K562 (cell line): ENCODE measurements at regions not wholly inside any gene's neighbourhood (a gene's known extent, or its start where the extent isn't known, plus 50 kb on each side); places are given as distances from the start of the nearest gene placed in this dataset.
A peak's percentile ranks its signal among the peaks of the same experiment; 100 is the strongest.

Experiments
- ASH1L ChIP-seq: fragments of 450-650 bp; IDR thresholded peaks from 2 replicates; pipeline ENCODE4 v1.6.1; 2018; ENCODE audit warnings: borderline replicate concordance, mild to moderate bottlenecking, low read depth; ENCODE audit not compliant: partially characterized antibody
- ATF4 ChIP-seq: fragments of 450-650 bp; formaldehyde crosslinking; IDR thresholded peaks from 2 replicates; pipeline ENCODE4 v1.4.0; 2022; ENCODE audit warnings: mild to moderate bottlenecking, moderate library complexity
- CREB3 ChIP-seq: fragments of 450-650 bp; conservative IDR thresholded peaks from 2 replicates; pipeline ENCODE4 v1.6.1; 2016; ENCODE audit warnings: missing genetic modification characterization, low read depth, mild to moderate bottlenecking, missing compliant biosample characterization, moderate library complexity
- DDX20 ChIP-seq: fragments of 450-650 bp; IDR thresholded peaks from 2 replicates; pipeline ENCODE4 v1.6.1; 2016; ENCODE audit warnings: missing genetic modification characterization, low read depth, mild to moderate bottlenecking, missing compliant biosample characterization, moderate library complexity
- GATA2 ChIP-seq: sonication (generic); formaldehyde crosslinking; IDR thresholded peaks from 2 replicates; pipeline ENCODE4 v1.4.0; 2020; ENCODE audit warnings: mild to moderate bottlenecking, missing genetic modification reagents
- HMG20B ChIP-seq: fragments of 250-450 bp; sonication (Bioruptor Pico); IDR thresholded peaks from 2 replicates; pipeline ENCODE4 v1.5.0; 2021; ENCODE audit warnings: mild to moderate bottlenecking
- JUNB ChIP-seq: fragments of 450-650 bp; formaldehyde crosslinking; conservative IDR thresholded peaks from 2 replicates; pipeline ENCODE4 v1.4.0; 2020; ENCODE audit warnings: mild to moderate bottlenecking
- MGA ChIP-seq: fragments of 450-650 bp; IDR thresholded peaks from 2 replicates; pipeline ENCODE4 v1.6.1; 2016; ENCODE audit warnings: mild to moderate bottlenecking, moderate library complexity
- POLR2A ChIP-seq: fragments of 450-650 bp; conservative IDR thresholded peaks from 2 replicates; pipeline ENCODE4 v1.6.1; 2016
- RNF2 ChIP-seq: sonication (generic); IDR thresholded peaks from 2 replicates; pipeline ENCODE4 v1.6.1; 2016
- TAF7 ChIP-seq: fragments of 450-650 bp; IDR thresholded peaks from 2 replicates; pipeline ENCODE4 v1.6.1; 2016; ENCODE audit warnings: missing genetic modification characterization, missing compliant biosample characterization
- TCF3 ChIP-seq: sonication (generic); formaldehyde crosslinking; IDR thresholded peaks from 2 replicates; pipeline ENCODE4 v1.4.0; 2020; ENCODE audit warnings: mild to moderate bottlenecking, missing genetic modification reagents
- TRIM28 ChIP-seq: fragments of 450-650 bp; IDR thresholded peaks from 2 replicates; pipeline ENCODE4 v1.6.1; 2017
- UBTF ChIP-seq, 2 experiments: IDR thresholded peaks; 2 replicates each; pipeline ENCODE4 v1.6.1; 2012; ENCODE audit warnings: improper control_type of control experiment in 2 of 2, low read depth in 2 of 2, low read length in 2 of 2, borderline replicate concordance in 1 of 2

GRCh38 chr4:126661194-126661593, 971.6 kb upstream of the INTU start (continued):
- TF ChIP-seq ATF4 (CRISPR knock-in tag): no peak
- TF ChIP-seq DDX20 (tag): no peak
- TF ChIP-seq GATA2 (CRISPR knock-in tag): no peak
- TF ChIP-seq RNF2: 0 out of 2 replicates have a peak, but pooled peaks have one; percentile 17
- TF ChIP-seq ASH1L: no peak
- no peak for TF ChIP-seq TRIM28
- no peak for TF ChIP-seq HMG20B
- TF ChIP-seq JUNB: no peak
- no peak for TF ChIP-seq MGA
- TF ChIP-seq UBTF (IDR thresholded peaks at IDR 0.05; ENCODE audit: borderline replicate concordance in 1 of 2, low read depth in 2 of 2, low read length in 2 of 2): no peak
- TF ChIP-seq TCF3: peak; percentile 12; the same call in 1 of the 2 replicates
- TF ChIP-seq TAF7 (tag): no peak
- no peak for TF ChIP-seq CREB3 (tag)
- no peak for TF ChIP-seq POLR2A
